ENCODE measurements at regions not wholly inside any gene's neighbourhood (a gene's known extent, or its start where the extent isn't known, plus 50 kb on each side); places are given as distances from the start of the nearest gene placed in this dataset.
"Not testable (repeated sequence)": the region's sequence is repeated elsewhere in the genome, so short reads cannot be mapped to it uniquely, and the experiment has no call there.

- WGBS (ENCODE audit: insufficient coverage) = 80% methylated on average over 1 of the region's 5 CpGs
These were observed 250.3 kb upstream of the CRBN start for GRCh38 chr3:3429841-3430240.

GRCh38 chr3:3407707-3408106, 228.2 kb upstream of the CRBN start:
- H3K4me2 ChIP-seq (replicated peaks; ENCODE audit: extremely low read depth, low read length, poor library complexity, severe bottlenecking); H3K79me2 ChIP-seq (ENCODE audit: insufficient read depth, low read length); H3K27me3 ChIP-seq (ENCODE audit: control insufficient read depth in 2 of 2, insufficient read depth in 2 of 2, low read length in 2 of 2); H3K4me1 Mint-ChIP-seq; H4K20me1 ChIP-seq (ENCODE audit: insufficient read depth, low read length); H3K4me3 ChIP-seq (replicated peaks in 1 of 3; ENCODE audit: low read depth in 2 of 3, low read length in 3 of 3); H3K4me3 Mint-ChIP-seq; H2AFZ ChIP-seq (ENCODE audit: insufficient read depth, low read depth, low read length, poor library complexity, severe bottlenecking); DNase-seq; H3K36me3 ChIP-seq (replicated peaks in 1 of 2; ENCODE audit: control insufficient read depth in 1 of 2, insufficient read depth in 2 of 2, low read length in 2 of 2); H3K9ac ChIP-seq (ENCODE audit: insufficient read depth, low read length, poor library complexity, severe bottlenecking); H3K27ac Mint-ChIP-seq; H3K4me1 ChIP-seq (ENCODE audit: control insufficient read depth in 1 of 2, insufficient read depth in 2 of 2, low read length in 2 of 2); H3K27me3 Mint-ChIP-seq (ENCODE audit: low read depth in 3 of 3); H3K27ac ChIP-seq (ENCODE audit: low read depth in 1 of 2, low read length in 2 of 2); intact Hi-C loops (cut with micrococcal nuclease); H3K36me3 Mint-ChIP-seq: not testable (repeated sequence)
- WGBS (ENCODE audit: insufficient coverage) = 100% methylated on average over 2 of the region's 4 CpGs
- peaks cover 0 to 15% of the 10 kb centered on the region in 2 donors for H3K9me3 ChIP-seq (replicated peaks in 1 of 2; ENCODE audit: control insufficient read depth in 1 of 2, insufficient read depth in 1 of 2, low read length in 2 of 2)
- peaks cover 9 to 27% (median 14%) of the 10 kb centered on the region in 7 donors for H3K9me3 Mint-ChIP-seq

More at GRCh38 chr3:3429841-3430240, 250.3 kb upstream of the CRBN start:
- H3K36me3 Mint-ChIP-seq = no peaks in the 10 kb centered on the region
- H3K27me3 Mint-ChIP-seq (ENCODE audit: low read depth in 3 of 3) = peaks cover 0 to 2% (median 0%) of the 10 kb centered on the region in 3 donors
- no peak overlapping the region for H3K9ac ChIP-seq (ENCODE audit: insufficient read depth, low read length, poor library complexity, severe bottlenecking)
- H3K4me3 Mint-ChIP-seq = no peak overlapping the region
- H3K36me3 ChIP-seq (replicated peaks in 1 of 2; ENCODE audit: control insufficient read depth in 1 of 2, insufficient read depth in 2 of 2, low read length in 2 of 2) = no peaks in the 10 kb centered on the region
- H3K4me1 Mint-ChIP-seq = no peaks in the 10 kb centered on the region
- DNase-seq = no peak
- H3K27ac Mint-ChIP-seq = no peak overlapping the region
- H3K27ac ChIP-seq (ENCODE audit: low read depth in 1 of 2, low read length in 2 of 2) = no peak overlapping the region
- TF ChIP-seq CTCF (IDR thresholded peaks at IDR 0.05) = no peak
- no peaks in the 10 kb centered on the region for H4K20me1 ChIP-seq (ENCODE audit: insufficient read depth, low read length)
- H3K4me1 ChIP-seq (ENCODE audit: control insufficient read depth in 1 of 2, insufficient read depth in 2 of 2, low read length in 2 of 2) = no peaks in the 10 kb centered on the region
- H3K27me3 ChIP-seq (ENCODE audit: control insufficient read depth in 2 of 2, insufficient read depth in 2 of 2, low read length in 2 of 2) = no peaks in the 10 kb centered on the region
- peaks cover 0 to 8% (median 2%) of the 10 kb centered on the region in 7 donors for H3K9me3 Mint-ChIP-seq
- H3K79me2 ChIP-seq (ENCODE audit: insufficient read depth, low read length) = no peaks in the 10 kb centered on the region
- intact Hi-C loops (cut with micrococcal nuclease) = no loop called here
- peaks cover 0 to 3% of the 10 kb centered on the region in 2 donors for H3K9me3 ChIP-seq (replicated peaks in 1 of 2; ENCODE audit: control insufficient read depth in 1 of 2, insufficient read depth in 1 of 2, low read length in 2 of 2)
- no peak overlapping the region for H3K4me2 ChIP-seq (replicated peaks; ENCODE audit: extremely low read depth, low read length, poor library complexity, severe bottlenecking)
- H2AFZ ChIP-seq (ENCODE audit: insufficient read depth, low read depth, low read length, poor library complexity, severe bottlenecking) = no peak overlapping the region
- no peak overlapping the region for H3K4me3 ChIP-seq (replicated peaks in 1 of 3; ENCODE audit: low read depth in 2 of 3, low read length in 3 of 3)
